ENCODE measurements at regions not wholly inside any gene's neighbourhood (a gene's known extent, or its start where the extent isn't known, plus 50 kb on each side); places are given as distances from the start of the nearest gene placed in this dataset.

DNA sequence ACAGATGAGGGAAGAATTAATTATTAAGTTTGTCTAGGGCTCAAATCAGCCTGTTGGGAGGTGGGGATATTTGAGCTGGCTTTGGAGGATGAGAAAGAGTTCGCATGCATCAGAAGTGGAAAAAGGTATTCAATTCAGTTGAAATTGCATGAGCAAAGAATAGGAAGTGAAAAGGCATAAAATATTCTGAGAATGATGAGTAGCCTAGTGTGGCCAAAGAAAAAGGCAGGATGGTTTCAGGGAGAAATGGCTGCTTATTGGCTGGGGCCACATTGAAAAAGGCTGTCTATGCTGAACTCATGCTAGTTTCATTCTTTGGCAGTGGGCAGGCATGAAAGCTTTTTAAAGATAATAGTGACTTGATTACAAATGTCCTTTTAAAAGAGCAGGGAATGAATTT lies 235.4 kb upstream of the RIOK2 start:
- no peak overlapping the region for H3K4me3 ChIP-seq (ENCODE audit: low read depth, low read length)
- TF ChIP-seq, protein P1, sequence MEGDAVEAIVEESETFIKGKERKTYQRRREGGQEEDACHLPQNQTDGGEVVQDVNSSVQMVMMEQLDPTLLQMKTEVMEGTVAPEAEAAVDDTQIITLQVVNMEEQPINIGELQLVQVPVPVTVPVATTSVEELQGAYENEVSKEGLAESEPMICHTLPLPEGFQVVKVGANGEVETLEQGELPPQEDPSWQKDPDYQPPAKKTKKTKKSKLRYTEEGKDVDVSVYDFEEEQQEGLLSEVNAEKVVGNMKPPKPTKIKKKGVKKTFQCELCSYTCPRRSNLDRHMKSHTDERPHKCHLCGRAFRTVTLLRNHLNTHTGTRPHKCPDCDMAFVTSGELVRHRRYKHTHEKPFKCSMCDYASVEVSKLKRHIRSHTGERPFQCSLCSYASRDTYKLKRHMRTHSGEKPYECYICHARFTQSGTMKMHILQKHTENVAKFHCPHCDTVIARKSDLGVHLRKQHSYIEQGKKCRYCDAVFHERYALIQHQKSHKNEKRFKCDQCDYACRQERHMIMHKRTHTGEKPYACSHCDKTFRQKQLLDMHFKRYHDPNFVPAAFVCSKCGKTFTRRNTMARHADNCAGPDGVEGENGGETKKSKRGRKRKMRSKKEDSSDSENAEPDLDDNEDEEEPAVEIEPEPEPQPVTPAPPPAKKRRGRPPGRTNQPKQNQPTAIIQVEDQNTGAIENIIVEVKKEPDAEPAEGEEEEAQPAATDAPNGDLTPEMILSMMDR (IDR thresholded peaks at IDR 0.05; ENCODE audit: low read depth, low read length, missing control alignments) = no peak
- peak; percentile 30 for DNase-seq (ENCODE audit: low read depth)

DNA sequence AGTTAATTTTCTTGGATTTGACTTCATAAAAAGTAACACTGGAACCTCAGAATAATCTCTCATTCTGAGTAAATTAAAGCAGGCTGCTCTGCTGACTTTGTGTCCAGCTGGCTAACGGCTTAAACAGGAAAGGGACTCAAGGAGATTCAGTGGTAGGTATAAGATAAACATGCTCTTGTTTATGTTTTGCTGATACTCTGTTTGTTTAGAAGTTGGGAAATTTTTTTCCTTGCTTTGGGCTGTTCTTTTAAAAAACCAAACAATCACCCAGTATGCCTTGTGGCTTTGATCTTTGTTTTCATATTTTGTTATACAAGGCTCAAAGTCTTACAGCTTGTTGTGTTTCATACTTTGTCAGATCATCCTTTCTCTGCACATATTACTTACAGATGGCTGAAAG lies 237.6 kb upstream of the RIOK2 start:
- DNase-seq (ENCODE audit: low read depth) = no peak
- no peak overlapping the region for H3K4me3 ChIP-seq (ENCODE audit: low read depth, low read length)
- TF ChIP-seq, protein P1 (IDR thresholded peaks at IDR 0.05; ENCODE audit: low read depth, low read length, missing control alignments) = no peak

DNA sequence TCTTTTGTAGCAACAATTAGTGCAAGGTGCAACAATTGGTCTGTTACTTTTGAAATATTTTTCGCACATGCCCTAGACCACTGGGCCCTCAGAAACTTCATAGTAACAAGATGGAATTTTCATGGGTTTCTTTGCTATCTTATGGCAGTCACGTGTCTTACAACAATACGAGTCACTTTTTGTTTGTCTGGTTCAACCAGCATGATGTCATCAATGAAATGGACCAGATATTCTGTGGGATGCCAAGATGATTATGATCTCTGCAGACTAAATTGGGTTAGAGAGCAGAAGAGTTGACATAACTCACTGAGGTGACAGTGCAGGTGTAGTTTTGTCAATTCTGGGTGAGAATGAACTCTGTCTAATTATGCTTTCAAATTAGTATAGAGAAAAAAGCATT lies 239.6 kb upstream of the RIOK2 start:
- DNase-seq (ENCODE audit: low read depth) = no peak
- H3K4me3 ChIP-seq (ENCODE audit: low read depth, low read length) = no peak overlapping the region
- TF ChIP-seq, protein P1 (IDR thresholded peaks at IDR 0.05; ENCODE audit: low read depth, low read length, missing control alignments) = no peak

DNA sequence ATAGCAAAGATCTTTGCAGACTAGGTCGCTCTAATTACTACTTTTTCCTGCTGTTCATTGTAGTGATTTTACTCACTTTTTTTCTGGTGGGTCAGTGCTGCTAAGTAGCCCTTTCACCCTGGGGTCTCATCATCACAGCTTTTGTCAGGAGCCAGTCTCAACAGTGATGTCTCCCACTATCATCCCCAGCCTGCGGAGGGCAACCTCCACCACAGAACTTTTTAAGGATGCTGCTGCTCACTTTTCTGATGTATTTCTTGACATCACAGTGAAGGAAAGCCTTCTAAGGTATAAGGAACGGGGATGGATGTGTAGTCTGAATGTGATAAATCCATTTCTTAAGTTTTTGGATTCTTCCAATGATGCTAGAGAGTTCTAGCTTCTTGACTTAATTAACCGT lies 242.5 kb upstream of the RIOK2 start:
- no peak overlapping the region for H3K4me3 ChIP-seq (ENCODE audit: low read depth, low read length)
- no peak for DNase-seq (ENCODE audit: low read depth)
- TF ChIP-seq, protein P1 (IDR thresholded peaks at IDR 0.05; ENCODE audit: low read depth, low read length, missing control alignments) = peak; percentile 38

DNA sequence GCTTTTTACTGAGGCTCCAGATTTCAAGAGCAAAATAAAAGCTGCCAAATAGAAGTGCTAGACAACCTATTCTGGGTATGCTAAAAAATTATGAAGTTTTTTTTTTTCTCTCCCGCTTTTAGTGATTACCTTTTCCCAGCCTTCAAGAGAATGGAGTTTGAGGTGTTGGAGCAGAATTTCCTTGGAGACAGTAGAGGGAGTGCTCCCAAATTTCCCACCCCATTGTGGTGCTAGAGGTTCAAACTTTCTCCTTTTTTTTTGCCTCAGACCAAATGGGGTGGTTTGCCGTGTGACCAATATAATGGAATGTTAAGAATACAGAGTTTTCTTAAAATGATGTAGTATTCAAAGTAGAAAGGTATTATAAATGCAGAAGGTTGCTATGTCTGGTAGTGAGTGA lies 244.2 kb upstream of the RIOK2 start:
- no peak for DNase-seq (ENCODE audit: low read depth)
- TF ChIP-seq, protein P1 (IDR thresholded peaks at IDR 0.05; ENCODE audit: low read depth, low read length, missing control alignments) = no peak
- no peak overlapping the region for H3K4me3 ChIP-seq (ENCODE audit: low read depth, low read length)

DNA sequence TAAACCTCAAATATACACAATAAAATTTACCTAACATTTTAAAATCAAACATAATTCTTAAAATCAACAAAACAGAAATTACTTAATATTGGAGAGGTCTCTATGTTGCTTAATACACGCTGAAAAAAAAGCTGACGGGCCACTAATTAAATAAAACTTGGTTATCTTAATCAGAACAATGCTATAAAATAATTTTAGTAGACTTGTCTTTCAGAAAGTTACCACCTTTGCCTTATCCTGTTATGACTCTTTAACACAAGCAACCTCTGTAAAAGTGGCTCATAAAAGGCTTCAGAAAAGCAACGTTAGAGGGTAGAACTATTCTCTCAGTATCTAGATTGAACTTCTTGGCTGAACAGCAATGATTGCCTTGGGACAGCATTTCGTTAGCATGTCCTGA lies 251.0 kb upstream of the RIOK2 start:
- TF ChIP-seq, protein P1 (IDR thresholded peaks at IDR 0.05; ENCODE audit: low read depth, low read length, missing control alignments) = no peak
- no peak overlapping the region for H3K4me3 ChIP-seq (ENCODE audit: low read depth, low read length)
- DNase-seq (ENCODE audit: low read depth) = no peak

DNA sequence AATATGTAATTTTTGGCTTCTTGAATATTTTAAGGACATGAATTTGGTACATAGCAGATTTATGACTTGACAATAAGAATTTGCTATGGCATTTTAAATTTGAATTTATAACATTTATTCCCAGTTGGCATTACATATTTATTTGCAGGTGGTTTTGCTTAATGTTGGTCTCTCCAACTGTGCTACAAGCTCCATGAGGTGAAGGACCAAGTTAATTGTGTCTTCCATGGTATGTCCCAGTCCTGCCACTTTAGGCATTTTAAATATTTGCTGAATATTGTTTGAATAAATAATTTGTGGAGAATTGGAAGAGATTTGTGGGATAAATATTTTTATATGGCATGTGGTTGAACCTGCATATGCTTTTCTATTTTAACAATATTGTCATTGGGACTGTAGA lies 253.4 kb upstream of the RIOK2 start:
- DNase-seq (ENCODE audit: low read depth) = no peak
- TF ChIP-seq, protein P1 (IDR thresholded peaks at IDR 0.05; ENCODE audit: low read depth, low read length, missing control alignments) = no peak
- no peak overlapping the region for H3K4me3 ChIP-seq (ENCODE audit: low read depth, low read length)

All from GM12864 (cell line).